ENCODE measurements at regions not wholly inside any gene's neighbourhood (a gene's known extent, or its start where the extent isn't known, plus 50 kb on each side); places are given as distances from the start of the nearest gene placed in this dataset.

DNA sequence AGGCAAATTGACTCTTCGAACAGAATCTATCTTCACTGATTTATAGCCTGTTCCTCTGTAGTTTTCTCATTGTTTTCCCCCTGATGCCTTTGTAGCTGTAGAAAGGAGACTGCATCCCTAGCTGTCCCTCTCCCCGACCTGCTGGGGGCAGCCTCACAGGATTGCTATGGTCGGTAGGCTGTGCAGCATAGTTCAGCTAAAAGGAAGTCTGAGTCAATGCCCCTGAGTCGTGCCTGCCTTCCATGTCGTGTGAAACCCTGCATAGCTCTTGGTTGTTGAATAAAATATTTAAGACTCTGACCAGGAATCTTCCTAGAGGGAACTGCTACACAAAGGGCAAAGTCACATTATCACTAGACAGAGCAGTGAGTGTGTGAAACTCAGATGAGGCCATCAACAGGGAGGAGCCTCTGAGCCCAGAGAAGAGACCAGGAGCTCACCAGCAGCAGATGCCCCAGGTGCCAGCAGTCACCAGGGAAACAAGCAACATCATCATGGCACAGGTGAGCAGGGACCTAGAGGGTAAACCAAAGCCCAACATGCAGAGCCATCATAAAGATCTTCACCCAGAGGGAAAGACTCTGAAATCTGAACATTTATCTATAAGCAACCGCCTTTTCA is 108.4 kb upstream of the NBEA start:
- H3K4me3 ChIP-seq (ENCODE audit: low read depth, low read length): no peak overlapping the region
- DNase-seq (ENCODE audit: low read depth): peak; percentile 13
- TF ChIP-seq, protein P1, sequence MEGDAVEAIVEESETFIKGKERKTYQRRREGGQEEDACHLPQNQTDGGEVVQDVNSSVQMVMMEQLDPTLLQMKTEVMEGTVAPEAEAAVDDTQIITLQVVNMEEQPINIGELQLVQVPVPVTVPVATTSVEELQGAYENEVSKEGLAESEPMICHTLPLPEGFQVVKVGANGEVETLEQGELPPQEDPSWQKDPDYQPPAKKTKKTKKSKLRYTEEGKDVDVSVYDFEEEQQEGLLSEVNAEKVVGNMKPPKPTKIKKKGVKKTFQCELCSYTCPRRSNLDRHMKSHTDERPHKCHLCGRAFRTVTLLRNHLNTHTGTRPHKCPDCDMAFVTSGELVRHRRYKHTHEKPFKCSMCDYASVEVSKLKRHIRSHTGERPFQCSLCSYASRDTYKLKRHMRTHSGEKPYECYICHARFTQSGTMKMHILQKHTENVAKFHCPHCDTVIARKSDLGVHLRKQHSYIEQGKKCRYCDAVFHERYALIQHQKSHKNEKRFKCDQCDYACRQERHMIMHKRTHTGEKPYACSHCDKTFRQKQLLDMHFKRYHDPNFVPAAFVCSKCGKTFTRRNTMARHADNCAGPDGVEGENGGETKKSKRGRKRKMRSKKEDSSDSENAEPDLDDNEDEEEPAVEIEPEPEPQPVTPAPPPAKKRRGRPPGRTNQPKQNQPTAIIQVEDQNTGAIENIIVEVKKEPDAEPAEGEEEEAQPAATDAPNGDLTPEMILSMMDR (conservative IDR thresholded peaks at IDR 0.05; ENCODE audit: low read depth, low read length): peak; percentile 16

DNA sequence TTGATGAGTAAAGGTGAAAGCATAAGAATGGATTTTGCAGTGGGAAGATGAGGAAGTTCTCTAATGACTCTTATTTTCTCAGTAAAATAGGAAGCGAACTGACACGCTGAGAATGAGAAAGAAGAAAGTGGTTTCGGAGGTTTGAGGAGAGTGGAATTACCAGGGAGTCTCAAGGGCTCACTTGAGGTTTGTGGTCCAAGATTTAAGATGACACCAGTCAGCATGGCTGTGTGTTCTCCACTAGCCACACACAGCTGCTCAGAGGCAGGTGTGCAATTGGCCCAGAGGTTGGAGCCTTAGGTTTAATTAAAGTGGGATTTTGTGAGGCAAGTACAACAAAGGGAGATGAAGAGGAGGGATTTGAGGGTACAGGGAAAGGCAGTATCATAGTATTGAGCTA is 99.6 kb upstream of the NBEA start:
- no peak for DNase-seq (ENCODE audit: low read depth)
- no peak overlapping the region for H3K4me3 ChIP-seq (ENCODE audit: low read depth, low read length)
- TF ChIP-seq, protein P1 (conservative IDR thresholded peaks at IDR 0.05; ENCODE audit: low read depth, low read length): no peak

DNA sequence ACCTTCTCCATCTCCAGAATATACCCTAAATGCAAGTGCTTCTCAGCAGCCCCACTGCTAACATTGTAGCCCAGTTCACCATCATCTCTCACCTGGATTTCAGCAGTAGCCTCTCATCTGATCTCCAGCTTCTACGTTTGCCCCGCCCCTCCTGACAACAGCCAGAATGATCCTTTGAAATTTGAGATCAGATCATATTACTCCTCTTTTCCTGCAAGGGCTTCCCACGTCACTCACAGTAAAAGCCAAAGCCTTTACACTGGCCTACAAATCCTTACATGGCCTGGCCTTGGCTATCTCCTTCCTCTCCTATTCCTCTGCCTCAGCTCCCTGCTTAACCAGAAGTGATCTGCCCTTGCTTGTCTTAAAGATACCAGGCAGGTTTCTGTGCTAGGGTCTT is 94.3 kb upstream of the NBEA start:
- no peak for DNase-seq (ENCODE audit: low read depth)
- TF ChIP-seq, protein P1 (conservative IDR thresholded peaks at IDR 0.05; ENCODE audit: low read depth, low read length): no peak
- no peak overlapping the region for H3K4me3 ChIP-seq (ENCODE audit: low read depth, low read length)

DNA sequence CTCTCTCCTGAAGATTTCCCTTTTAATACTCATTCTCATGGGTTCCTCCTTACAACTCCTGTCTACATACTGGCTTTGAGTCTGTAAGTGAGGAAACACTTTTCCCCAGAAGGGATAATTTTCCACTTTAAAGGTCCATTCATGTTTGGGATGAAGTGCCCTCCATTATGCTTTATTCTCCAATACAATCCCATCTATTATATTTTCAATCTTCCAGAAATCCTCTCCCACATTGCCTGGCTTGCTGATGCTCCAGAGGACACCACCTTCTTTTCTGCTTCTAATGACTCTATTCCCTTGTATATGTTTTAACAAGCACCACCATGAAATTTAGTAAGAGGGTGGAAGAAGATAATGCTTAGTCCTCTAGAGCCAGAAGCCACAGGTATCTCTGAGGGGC is 92.7 kb upstream of the NBEA start:
- H3K4me3 ChIP-seq (ENCODE audit: low read depth, low read length): no peak overlapping the region
- no peak for DNase-seq (ENCODE audit: low read depth)
- TF ChIP-seq, protein P1 (conservative IDR thresholded peaks at IDR 0.05; ENCODE audit: low read depth, low read length): no peak

DNA sequence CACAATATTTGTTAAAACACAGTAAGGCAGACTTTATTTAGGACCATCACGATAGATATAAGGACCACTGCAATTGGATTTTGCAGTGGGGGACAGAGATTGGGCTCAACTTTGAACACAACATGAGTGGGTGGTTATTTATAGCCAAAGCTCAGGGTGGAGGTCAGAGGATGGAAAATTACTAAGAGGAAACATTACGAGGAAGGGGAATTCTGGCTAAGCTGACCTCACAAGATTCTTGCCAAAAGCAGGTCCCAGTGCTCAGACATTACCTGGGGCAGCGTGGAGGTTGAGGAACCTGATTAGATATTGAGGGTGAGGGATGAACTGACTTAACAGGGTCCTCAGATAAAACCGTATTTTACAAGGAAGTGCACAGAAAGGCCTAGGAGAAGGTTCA is 88.9 kb upstream of the NBEA start:
- TF ChIP-seq, protein P1 (conservative IDR thresholded peaks at IDR 0.05; ENCODE audit: low read depth, low read length): no peak
- no peak for DNase-seq (ENCODE audit: low read depth)
- no peak overlapping the region for H3K4me3 ChIP-seq (ENCODE audit: low read depth, low read length)

DNA sequence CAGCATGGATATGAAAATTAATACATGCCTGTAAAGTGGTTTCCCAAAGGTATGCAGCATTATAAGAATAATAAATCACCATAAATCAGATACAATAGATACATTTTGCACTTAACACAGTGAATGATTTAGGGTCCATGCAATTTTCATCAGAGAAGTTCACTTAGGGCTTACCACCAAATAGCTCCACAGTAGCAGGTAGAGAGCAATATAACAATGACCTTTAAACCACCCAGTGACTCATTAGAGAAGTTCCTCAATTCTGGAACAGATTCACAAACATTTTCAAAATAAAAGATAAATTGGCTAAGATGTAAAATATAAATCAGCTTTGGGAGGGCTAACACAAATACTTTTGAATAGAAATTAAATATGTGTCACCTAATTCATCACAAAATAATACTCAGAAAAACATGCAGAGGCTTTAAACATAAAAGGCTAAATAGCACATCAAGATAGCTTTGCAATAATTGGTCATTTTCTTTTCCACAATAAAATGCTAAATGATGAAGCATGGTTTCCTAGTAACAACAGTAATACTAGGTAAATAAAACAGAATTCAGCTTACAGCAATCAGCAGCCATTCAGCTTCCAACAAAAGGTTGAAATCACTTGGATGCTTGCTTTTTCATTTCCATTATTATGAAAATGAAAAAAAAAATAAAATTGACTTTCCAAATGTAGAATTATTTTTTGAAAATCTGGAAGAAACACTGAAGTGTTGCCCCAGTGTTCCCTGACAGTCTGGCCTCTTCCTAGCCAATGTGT is 84.3 kb upstream of the NBEA start:
- TF ChIP-seq, protein P1 (conservative IDR thresholded peaks at IDR 0.05; ENCODE audit: low read depth, low read length): no peak
- DNase-seq (ENCODE audit: low read depth): no peak
- H3K4me3 ChIP-seq (ENCODE audit: low read depth, low read length): no peak overlapping the region

DNA sequence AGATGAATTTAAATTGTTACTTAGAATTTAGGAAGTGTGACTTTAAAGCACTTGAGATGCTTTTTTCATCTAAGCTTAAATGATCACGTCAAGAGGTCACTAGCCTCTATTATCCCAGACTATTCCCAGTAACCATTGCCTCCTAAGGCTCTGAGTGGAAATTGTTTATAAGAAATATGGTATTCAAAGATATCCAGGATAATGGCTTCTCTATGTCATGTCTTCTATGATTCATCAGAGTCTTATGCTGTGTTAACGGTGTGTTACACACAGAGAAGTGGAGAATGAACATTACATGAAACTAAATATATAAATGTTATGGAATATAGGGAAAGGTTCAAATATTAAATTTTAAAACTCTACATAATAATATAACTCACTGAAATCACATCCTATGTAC is 79.8 kb upstream of the NBEA start:
- H3K4me3 ChIP-seq (ENCODE audit: low read depth, low read length): no peak overlapping the region
- TF ChIP-seq, protein P1 (conservative IDR thresholded peaks at IDR 0.05; ENCODE audit: low read depth, low read length): no peak
- DNase-seq (ENCODE audit: low read depth): peak; percentile 9

Measured in choroid plexus epithelial cell (primary cell).